Mucosa of descending colon (tissue), 3 donors: ENCODE measurements at regions not wholly inside any gene's neighbourhood (a gene's known extent, or its start where the extent isn't known, plus 50 kb on each side); places are given as distances from the start of the nearest gene placed in this dataset.

Experiments used
- ATAC-seq: fragments of 200-7000 bp; cut with Tn5 transposase; one replicate; pipeline ENCODE4 v1.9.1; 2020; ENCODE audit warnings: mild to moderate bottlenecking, moderate library complexity
- DNase-seq, 3 donors: peaks; one replicate each; pipeline ENCODE4 v3.0.0-alpha.2; 2020
- H3K36me3 ChIP-seq: fragments of 200-600 bp; one replicate; pipeline ENCODE4 v1.8.0; 2021; ENCODE audit warnings: low read depth, mild to moderate bottlenecking
- H3K4me1 ChIP-seq: fragments of 200-600 bp; one replicate; pipeline ENCODE4 v1.8.0; 2021; ENCODE audit warnings: low read depth, mild to moderate bottlenecking
- H3K4me3 ChIP-seq: fragments of 200-600 bp; one replicate; pipeline ENCODE4 v1.8.0; 2021; ENCODE audit warnings: mild to moderate bottlenecking
- H3K9me3 ChIP-seq: fragments of 200-600 bp; one replicate; pipeline ENCODE4 v1.8.0; 2021; ENCODE audit warnings: mild to moderate bottlenecking
- CTCF ChIP-seq: fragments of 200-600 bp; IDR thresholded peaks from one replicate; pipeline ENCODE4 v1.8.0; 2022; ENCODE audit warnings: antibody characterized with exemption, mild to moderate bottlenecking
- intact Hi-C, 2 donors: fragments of 100-400 bp; cut with DNase I in 1 of 2; cut with micrococcal nuclease in 1 of 2; formaldehyde crosslinking; loops; one replicate each; pipeline versions ENCODE4 v1.11.0 to v1.11.1; 2022; cut with DNase I, micrococcal nuclease
- donor health status: DM: no; HTN: no; CAD: no; lungs with moderate emphysema.
- donor health status: DM: no; HTN: no; CAD: no.
- donor health status: DM: no; HTN: yes; CAD: no.

DNA sequence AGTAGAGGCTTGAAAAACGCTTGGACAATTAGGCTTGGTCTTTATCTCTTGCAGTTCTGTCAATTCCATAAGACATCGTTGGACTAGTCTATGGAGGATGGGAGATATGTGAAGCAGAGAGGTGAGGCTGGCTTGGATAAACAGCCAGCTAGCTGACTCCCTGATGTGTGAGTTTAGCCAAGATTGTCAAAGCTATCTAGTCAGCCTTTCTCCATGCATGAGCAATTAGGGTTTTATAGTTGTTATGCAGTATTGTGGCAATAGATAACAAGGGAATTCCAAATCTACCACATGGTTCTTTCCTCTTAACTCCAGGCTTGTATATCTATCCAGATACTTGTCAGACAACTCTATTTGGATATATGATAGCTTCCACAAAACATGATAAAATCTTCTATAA is 153.6 kb upstream of the NRXN3 start:
- Histone ChIP-seq H3K9me3 (no peaks in the 10 kb centered on the region), H3K36me3 (no peaks in the 10 kb centered on the region), H3K4me3 (no peak overlapping the region), H3K4me1 (no peaks in the 10 kb centered on the region)
- intact Hi-C loops: no loop called here
- DNase-seq (no peak), ATAC-seq (no peak)
- TF ChIP-seq CTCF: no peak

DNA sequence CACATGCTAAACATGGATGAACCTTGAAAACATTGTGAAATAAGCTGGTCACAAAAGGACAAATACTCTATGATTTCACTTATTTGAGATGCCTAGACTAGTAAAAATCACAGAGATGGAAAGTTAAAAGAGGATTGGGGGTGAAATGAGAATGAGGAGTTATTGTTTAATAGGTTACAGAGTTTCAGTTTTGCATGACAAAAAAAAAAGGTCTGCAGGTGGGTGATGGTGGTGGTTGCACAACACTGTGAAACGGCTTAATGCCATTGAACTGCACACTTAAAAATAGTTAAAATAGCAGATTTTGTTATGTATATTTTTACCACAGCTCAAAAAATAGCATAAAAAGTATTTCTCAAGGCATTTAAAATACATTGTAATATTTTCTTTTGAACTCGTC is 151.9 kb upstream of the NRXN3 start:
- no peaks in the 10 kb centered on the region for H3K4me1 ChIP-seq
- no peak for TF ChIP-seq CTCF
- H3K9me3 ChIP-seq: no peaks in the 10 kb centered on the region
- intact Hi-C loops: no loop called here
- DNase-seq (no peak), ATAC-seq (no peak)
- H3K36me3 ChIP-seq: no peaks in the 10 kb centered on the region
- no peak overlapping the region for H3K4me3 ChIP-seq

GRCh38 chr14:78022059-78022458 is 148.1 kb upstream of the NRXN3 start:
- no peak overlapping the region for H3K4me3 ChIP-seq
- intact Hi-C loops: no loop called here
- ATAC-seq: peak; percentile 82
- H3K36me3 ChIP-seq: no peaks in the 10 kb centered on the region
- peak in 2 of 3 donors; percentile 71 to 76 for DNase-seq
- TF ChIP-seq CTCF: no peak
- H3K9me3 ChIP-seq: no peaks in the 10 kb centered on the region
- no peaks in the 10 kb centered on the region for H3K4me1 ChIP-seq

DNA sequence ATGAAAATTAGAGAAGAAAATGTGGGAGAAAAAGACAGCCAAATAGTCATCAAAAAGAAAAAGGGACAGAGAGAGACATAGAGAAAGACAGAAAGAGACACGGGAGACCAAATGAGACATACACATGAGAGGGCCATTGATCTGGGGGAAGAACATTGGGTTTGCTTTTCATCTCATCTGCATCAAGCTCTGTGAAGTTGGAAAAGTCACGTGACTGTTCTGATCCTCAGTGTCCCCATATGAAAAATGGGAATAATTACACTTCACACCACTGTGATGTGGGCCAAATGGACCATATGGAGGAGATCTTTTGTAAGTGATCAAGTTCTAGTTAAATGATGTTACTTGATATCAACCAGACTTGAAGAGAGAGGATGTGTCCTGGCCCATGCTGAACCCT is 147.1 kb upstream of the NRXN3 start:
- ATAC-seq (no peak), DNase-seq (no peak)
- no peaks in the 10 kb centered on the region for H3K36me3 ChIP-seq
- H3K4me3 ChIP-seq: no peak overlapping the region
- H3K4me1 ChIP-seq: no peaks in the 10 kb centered on the region
- intact Hi-C loops: no loop called here
- no peak for TF ChIP-seq CTCF
- no peaks in the 10 kb centered on the region for H3K9me3 ChIP-seq

DNA sequence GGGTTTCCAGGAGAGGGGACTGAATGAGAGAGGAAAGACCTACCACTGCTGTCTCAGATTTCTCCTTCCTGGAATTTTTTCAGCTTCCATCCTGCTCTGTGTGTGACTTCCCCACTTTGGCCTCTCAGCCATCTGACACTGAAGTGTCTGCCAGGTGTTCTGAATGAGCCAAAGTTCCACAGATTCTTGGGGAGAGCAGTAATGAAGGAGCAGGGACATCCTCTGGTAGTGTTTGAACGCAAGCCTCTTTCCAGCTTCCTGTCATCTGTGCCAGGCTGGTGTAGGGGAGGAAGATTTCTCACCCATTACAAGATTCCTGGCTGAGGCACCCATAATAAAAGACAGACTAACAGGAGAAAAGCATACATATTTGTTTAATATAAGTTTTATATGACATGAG is 141.7 kb upstream of the NRXN3 start:
- Histone ChIP-seq H3K4me3 (no peak overlapping the region), H3K9me3 (no peaks in the 10 kb centered on the region), H3K4me1 (no peaks in the 10 kb centered on the region), H3K36me3 (no peaks in the 10 kb centered on the region)
- TF ChIP-seq CTCF: no peak
- intact Hi-C loops: no loop called here
- ATAC-seq: no peak
- DNase-seq: no peak

- Histone ChIP-seq H3K36me3 (no peaks in the 10 kb centered on the region), H3K4me1 (no peaks in the 10 kb centered on the region), H3K9me3 (no peaks in the 10 kb centered on the region), H3K4me3 (no peak overlapping the region)
- no peak for TF ChIP-seq CTCF
- ATAC-seq (no peak), DNase-seq (no peak)
- intact Hi-C loops: no loop called here
Observed at GRCh38 chr14:78029601-78030372, 140.4 kb upstream of the NRXN3 start.
